Endothelial cell (in vitro differentiated cells): ENCODE measurements at regions not wholly inside any gene's neighbourhood (a gene's known extent, or its start where the extent isn't known, plus 50 kb on each side); places are given as distances from the start of the nearest gene placed in this dataset.

ENCODE experiments used
- DNase-seq: peaks from one replicate; pipeline ENCODE4 v3.0.0; 2021; ENCODE audit warnings: low spot score
- H3K27ac Mint-ChIP-seq: one replicate; pipeline ENCODE4 v1.8.0; 2021; ENCODE audit warnings: mixed read lengths, inconsistent platforms; ENCODE audit not compliant: unreplicated experiment
- H3K27me3 Mint-ChIP-seq: one replicate; pipeline ENCODE4 v1.8.0; 2021; ENCODE audit warnings: mild to moderate bottlenecking, moderate library complexity, mixed read lengths, inconsistent platforms; ENCODE audit not compliant: unreplicated experiment
- H3K36me3 Mint-ChIP-seq: one replicate; pipeline ENCODE4 v1.8.0; 2021; ENCODE audit warnings: mild to moderate bottlenecking, low read depth, mixed read lengths, inconsistent platforms; ENCODE audit not compliant: unreplicated experiment
- H3K4me1 Mint-ChIP-seq: one replicate; pipeline ENCODE4 v1.8.0; 2021; ENCODE audit warnings: mild to moderate bottlenecking, mixed read lengths, inconsistent platforms; ENCODE audit not compliant: unreplicated experiment
- H3K4me3 Mint-ChIP-seq: one replicate; pipeline ENCODE4 v1.8.0; 2021; ENCODE audit warnings: mild to moderate bottlenecking, mixed read lengths, inconsistent platforms; ENCODE audit not compliant: unreplicated experiment
- H3K9me3 Mint-ChIP-seq: one replicate; pipeline ENCODE4 v1.8.0; 2021; ENCODE audit warnings: mixed read lengths, inconsistent platforms; ENCODE audit not compliant: unreplicated experiment
- TF ChIP-seq, protein P1 (sequence below): fragments of 200-600 bp; sonication (generic); IDR thresholded peaks from one replicate; pipeline ENCODE4 v1.5.0; 2021; ENCODE audit warnings: antibody characterized with exemption; ENCODE audit not compliant: unreplicated experiment

DNA sequence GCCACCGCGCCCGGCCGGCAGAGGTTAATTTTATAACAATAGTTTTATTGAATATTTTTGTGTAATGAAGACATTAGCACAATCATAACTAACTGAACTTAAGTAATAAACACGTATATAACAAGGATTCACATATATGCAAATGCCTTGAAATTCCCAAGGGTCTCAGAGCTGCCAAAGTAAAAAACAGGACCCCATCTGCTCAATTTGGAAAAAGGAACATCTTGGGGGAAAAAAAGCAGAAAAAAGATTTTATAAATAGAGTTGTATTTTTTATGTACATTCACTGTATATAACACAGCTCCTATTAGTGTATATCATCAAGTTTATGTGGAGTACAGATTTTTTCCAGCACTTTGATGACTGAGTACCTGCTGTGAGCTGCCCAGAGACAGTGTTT lies 366.7 kb downstream of the BRINP1 start:
- Mint-ChIP-seq H3K4me3 (no peak overlapping the region), H3K9me3 (no peaks in the 10 kb centered on the region), H3K36me3 (no peaks in the 10 kb centered on the region), H3K4me1 (no peaks in the 10 kb centered on the region), H3K27me3 (no peaks in the 10 kb centered on the region), H3K27ac (no peak overlapping the region)
- no peak for DNase-seq
- TF ChIP-seq, protein P1, sequence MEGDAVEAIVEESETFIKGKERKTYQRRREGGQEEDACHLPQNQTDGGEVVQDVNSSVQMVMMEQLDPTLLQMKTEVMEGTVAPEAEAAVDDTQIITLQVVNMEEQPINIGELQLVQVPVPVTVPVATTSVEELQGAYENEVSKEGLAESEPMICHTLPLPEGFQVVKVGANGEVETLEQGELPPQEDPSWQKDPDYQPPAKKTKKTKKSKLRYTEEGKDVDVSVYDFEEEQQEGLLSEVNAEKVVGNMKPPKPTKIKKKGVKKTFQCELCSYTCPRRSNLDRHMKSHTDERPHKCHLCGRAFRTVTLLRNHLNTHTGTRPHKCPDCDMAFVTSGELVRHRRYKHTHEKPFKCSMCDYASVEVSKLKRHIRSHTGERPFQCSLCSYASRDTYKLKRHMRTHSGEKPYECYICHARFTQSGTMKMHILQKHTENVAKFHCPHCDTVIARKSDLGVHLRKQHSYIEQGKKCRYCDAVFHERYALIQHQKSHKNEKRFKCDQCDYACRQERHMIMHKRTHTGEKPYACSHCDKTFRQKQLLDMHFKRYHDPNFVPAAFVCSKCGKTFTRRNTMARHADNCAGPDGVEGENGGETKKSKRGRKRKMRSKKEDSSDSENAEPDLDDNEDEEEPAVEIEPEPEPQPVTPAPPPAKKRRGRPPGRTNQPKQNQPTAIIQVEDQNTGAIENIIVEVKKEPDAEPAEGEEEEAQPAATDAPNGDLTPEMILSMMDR = no peak

DNA sequence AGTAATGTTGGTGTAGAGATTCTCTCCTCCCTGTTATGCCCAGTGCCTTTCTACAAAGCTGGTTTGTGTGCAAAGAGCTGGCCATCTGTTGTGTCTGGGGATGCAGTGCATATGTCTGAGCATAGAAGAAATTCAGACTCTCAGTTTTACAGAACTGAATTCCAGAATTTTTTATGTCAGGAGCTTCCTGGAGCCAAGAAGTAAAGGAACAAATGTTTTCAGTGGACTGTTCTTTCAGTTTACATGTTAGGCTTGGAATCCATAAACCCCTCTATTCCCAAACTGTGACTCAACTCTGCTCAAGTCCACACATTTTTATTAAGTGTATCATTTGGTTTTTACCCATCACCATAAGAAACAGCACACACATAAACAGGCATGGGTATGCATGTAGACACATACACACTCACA lies 366.0 kb downstream of the BRINP1 start:
- Mint-ChIP-seq H3K27me3 (no peaks in the 10 kb centered on the region), H3K27ac (no peak overlapping the region), H3K36me3 (no peaks in the 10 kb centered on the region), H3K4me1 (no peaks in the 10 kb centered on the region), H3K9me3 (no peaks in the 10 kb centered on the region), H3K4me3 (no peak overlapping the region)
- TF ChIP-seq, protein P1 = no peak
- DNase-seq = no peak

DNA sequence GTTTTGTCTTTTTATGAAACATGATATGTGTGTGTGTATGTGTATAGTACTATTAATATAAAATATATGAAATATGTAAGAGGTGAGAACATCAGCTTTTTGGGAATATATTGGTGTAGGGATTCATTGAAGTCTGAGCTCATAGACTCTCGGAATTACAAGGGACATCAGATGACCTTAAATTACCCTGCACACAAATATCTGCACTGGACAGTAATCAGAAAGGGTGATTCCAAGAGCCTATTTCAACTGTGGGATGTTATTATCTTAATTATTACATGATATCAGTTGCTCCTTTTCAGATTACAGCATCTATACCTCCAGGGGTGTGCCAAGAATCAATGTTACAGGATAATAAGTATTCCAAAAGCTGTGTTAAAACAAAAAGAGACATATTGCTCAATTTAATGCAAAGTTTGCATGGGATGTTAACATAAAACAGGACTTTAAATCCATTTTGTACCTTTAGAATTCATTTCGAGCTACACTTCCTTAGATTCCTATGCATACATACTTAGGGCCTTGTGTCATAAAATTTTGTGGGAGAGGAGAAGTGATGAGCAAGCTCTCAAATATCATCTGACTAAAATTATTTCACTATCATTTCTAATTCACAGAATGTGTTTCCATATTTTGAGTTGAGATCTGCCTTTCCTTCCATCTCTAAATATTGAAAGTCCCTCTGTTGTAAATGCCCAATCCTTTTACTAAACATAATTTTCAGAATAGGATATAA lies 365.2 kb downstream of the BRINP1 start:
- no peak for DNase-seq
- Mint-ChIP-seq H3K4me1 (no peaks in the 10 kb centered on the region), H3K36me3 (no peaks in the 10 kb centered on the region), H3K9me3 (no peaks in the 10 kb centered on the region), H3K27ac (no peak overlapping the region), H3K4me3 (no peak overlapping the region), H3K27me3 (no peaks in the 10 kb centered on the region)
- TF ChIP-seq, protein P1 = no peak

DNA sequence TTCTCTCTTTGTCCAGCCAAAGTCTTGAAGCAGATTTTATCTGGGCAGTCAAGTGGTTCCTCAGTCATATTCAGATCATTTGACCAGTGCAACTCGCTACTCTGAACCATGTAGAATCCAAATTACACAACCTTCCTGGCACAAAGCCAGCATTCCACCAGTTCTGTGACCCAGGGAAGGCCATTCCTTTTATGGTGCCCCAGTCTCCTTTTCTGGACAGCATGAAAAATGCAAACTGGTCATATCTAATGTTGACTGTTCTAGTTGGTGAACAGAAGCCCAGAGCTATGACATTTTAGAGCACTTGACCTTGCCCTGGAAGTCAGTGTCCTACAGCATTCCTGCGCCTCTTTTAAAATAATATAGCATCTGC lies 364.6 kb downstream of the BRINP1 start:
- Mint-ChIP-seq H3K4me3 (no peak overlapping the region), H3K36me3 (no peaks in the 10 kb centered on the region), H3K27ac (no peak overlapping the region), H3K27me3 (no peaks in the 10 kb centered on the region), H3K4me1 (no peaks in the 10 kb centered on the region), H3K9me3 (no peaks in the 10 kb centered on the region)
- DNase-seq = no peak
- TF ChIP-seq, protein P1 = no peak

DNA sequence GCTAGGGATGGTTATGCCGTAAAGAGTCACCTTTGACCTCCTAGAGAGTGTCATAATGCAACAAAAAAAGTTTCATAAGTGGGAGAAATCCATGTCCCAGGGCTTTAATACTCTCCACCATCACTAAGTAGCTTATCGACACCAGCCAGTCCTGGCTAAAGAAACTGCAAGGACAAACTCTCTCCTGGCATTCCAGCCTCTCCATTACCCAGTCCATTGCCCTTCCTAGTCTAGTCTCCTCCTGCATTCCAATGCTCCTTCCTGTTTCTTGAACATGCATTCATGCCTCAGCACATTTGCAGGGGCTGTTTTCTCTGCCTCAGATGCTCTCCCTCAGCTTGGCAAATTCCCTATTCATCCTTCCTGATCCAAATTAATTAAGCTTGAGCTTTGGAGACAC lies 364.1 kb downstream of the BRINP1 start:
- Mint-ChIP-seq H3K27ac (no peak overlapping the region), H3K4me3 (no peak overlapping the region), H3K4me1 (no peaks in the 10 kb centered on the region), H3K36me3 (no peaks in the 10 kb centered on the region), H3K9me3 (no peaks in the 10 kb centered on the region), H3K27me3 (no peaks in the 10 kb centered on the region)
- TF ChIP-seq, protein P1 = no peak
- DNase-seq = no peak
